GM18507 (cell line): ENCODE measurements at regions not wholly inside any gene's neighbourhood (a gene's known extent, or its start where the extent isn't known, plus 50 kb on each side); places are given as distances from the start of the nearest gene placed in this dataset.

Source experiments
- DNase-seq: peaks from one replicate; pipeline ENCODE4 v3.0.0; 2011; ENCODE audit warnings: low read depth; ENCODE audit not compliant: insufficient read length; ENCODE audit errors: extremely low spot score
- FAIRE-seq: peaks from 2 replicates; lab custom pipeline; 2011; peaks lifted over from hg19 to GRCh38; lab: Jason Lieb, UNC

DNA sequence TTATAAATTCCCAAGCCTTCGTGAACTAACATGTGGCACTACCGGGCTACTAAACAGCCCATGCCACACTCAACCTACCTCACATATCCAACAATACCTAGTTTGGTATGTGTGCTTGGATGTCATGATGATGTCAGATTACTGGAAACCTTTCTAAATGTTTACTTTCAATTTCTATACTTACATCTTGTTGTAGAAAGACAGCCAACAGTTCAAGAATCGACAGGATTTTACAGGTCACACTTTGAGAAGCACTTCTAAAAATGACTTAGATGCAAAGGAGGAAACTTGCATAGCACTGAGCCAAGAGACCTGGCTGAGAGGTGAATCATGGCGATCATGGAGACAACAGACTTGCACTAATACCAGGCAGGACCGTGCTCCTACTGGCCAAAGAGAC, 209.9 kb downstream of the COL4A1 start:
- FAIRE-seq, result no peak
- no peak for DNase-seq

DNA sequence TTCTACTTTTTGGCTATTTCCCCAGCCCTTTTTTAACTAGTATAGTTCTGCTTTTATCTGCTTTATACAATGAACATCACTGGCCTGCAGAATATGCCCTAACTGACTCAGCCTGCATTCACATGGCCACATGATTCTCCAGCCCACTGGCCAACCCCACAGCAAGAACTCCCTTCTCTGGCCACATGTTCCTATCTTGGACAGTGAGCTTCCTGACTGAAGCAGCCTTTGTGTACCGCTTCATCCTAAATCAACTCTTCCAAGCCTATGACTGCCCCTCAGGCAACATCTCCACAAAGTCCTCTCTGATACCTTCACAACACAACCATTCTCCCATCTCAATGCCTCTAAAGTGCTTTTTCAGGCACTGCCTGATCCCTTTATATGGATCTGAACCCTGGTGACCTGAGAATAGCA, 214.1 kb downstream of the COL4A1 start:
- no peak for FAIRE-seq
- DNase-seq, result no peak

DNA sequence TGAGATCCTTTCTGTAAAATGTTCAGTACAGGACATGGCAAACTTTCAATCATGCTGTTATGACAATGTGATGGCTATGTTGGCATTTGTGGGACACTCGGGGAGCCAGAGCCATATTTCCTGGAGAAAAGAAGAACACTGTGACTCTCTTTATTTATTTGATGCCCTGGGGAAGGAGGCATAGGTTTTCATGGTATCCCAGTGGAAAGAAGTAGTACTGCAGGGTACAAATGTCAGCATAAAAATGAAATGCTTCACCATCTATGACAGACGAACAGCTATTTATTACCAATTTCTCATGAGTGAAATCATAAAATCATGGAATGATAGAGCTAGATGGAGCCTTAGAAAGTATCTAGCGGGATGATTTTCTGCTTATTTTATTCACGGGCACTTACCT, 217.1 kb downstream of the COL4A1 start:
- no peak for FAIRE-seq
- no peak for DNase-seq

DNA sequence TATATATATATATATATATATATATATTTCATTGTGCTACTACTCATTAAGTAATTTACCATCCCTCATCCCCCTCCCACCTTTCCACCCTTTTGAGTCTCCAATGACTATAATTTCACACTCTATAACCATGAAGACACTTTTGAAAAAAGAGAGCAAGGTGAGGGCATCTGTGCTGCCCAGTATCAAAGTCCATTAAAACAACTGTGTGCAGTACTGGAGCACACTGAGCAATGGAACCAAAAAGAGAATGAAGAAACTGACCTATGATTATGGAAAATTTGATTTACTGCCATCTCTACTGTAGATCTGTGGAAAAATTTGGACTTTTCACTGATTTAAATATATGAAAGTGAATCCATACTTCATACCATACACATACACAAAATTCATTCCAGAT, 217.9 kb downstream of the COL4A1 start:
- DNase-seq (no peak), FAIRE-seq (no peak)

DNA sequence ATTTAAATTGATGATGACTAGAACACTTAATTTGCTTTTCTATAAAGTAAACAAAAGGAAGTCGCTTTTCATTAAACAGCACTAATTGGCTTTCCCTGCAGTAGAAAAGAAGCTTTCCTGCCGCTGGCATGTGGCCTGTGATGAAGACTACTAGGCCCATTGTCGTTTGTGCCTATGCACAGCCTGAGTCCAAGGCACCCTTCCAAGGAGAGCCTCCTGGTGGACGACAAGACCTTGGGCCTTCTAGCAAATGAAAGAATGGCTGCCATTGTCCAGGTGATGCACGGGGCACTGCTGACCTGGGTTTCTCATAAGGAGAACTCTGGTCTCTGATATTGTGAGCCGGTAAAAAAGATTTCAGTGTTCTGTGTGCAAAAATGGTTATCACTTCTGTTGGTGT, 233.0 kb downstream of the COL4A1 start:
- DNase-seq (no peak), FAIRE-seq (no peak)

DNA sequence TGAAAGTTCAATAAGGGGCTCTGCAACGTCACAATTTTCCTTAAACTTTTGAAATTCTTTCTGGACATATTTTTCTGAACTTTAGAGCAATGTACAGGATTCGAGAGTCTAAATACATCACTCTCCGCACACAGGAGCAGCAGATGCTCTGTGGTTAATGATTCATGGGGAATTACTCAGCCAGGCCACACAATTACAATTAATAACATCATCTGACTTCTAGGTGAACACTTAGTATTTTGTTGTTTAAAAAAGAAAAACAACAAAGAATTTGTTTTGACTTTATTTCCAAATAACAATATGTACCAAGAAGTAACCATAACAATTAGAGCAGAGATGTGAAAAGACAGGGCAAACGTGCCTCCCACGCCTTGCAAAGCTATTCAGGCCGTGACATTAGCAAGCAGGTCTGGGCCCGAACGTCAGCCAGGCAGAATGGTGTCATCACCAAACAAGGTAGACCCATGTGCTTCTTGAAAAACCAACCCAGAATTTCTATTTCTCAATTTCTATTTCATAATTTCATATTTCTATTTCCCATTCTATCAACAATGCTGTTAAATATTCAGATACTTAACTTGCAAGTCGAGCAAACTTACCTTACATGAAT, 236.3 kb downstream of the COL4A1 start:
- DNase-seq (no peak), FAIRE-seq (no peak)

DNA sequence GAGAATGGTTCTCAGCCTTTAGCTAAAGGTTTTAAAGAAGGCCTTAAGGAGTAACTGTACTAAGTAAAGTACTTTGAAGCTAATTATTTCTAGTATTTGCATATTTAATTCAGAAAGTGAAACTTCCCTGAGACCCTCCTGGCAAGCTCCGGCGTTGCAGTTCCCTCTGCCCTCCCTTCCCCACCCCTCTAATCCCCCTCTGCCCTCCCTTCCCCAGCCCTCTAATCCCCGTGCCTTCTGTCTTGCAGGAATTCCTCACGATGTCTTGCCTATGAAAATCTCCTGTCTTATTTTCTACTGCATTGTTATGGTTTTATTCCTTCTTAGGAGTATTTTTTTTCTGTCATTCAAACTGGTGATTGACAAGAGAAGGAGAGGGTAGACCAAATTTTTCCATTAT, 236.9 kb downstream of the COL4A1 start:
- FAIRE-seq (no peak), DNase-seq (no peak)

DNA sequence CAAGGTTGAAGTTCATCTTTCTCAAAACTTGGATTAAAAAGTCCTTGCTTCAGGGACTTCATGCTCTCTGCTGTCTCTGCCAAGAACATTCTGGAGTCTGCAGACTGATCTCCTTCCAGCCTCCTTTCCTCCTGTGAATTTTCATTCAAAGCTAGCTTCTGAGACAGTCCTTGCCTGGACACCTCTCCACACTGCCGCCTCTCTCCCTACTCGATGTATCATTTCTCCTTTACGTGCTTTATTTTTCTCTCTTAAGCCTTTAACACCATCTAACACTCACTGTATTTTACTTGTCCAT, 238.8 kb downstream of the COL4A1 start:
- FAIRE-seq, result no peak
- no peak for DNase-seq

DNA sequence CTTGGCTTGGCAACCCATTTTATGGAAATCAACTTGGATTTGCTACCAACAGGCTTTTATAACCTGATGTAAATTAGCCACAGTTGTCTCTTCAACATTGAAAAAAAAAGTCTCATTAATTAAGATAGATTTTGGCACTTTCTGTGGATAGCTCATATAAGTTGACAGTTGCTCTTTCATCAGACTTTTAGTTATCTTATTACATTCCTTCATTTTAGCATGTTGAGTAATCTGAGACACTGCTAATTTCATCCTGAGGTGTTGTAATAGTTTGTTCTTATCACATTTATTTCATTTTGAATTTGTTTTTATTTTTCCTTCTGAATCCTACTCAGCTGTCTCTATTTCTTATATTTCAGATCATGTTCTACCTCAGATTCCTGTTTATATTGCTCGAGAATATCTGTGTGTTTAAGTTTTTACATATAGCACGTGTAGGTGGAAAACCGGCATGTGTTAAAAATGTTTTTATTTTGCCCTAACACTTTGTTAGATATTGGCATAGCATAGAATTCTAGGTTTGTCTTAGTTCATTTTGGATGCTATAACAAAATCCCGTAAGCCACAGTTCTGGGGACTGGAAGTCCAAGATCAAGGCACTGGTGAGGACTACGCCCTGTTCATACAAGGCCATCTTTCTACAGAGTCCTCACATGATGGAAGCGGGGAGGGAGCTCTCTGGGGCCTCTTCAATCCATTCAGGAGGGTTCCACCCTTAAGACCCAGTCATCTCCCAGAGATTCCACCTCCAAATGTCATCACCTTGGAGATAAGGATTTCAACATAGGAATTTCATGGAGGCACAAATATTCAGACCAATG, 239.4 kb downstream of the COL4A1 start:
- DNase-seq, result no peak
- FAIRE-seq, result no peak

DNA sequence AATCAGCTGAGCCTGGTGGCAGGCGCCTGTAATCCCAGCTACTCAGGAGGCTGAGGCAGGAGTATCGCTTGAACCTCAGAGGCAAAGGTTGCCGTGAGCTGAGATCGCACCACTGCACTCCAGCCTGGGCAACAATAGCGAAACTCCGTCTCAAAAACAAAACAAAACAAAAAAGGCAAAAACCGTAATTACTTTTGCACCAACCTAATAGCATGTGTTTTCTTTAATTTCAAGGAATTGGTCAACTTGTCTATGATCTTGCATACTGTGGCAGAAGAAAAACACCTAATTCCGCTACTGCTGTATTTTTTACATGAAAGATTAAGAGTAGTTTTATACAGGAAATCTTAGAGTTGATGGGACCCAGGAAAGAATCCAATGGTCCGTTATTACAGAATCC, 241.2 kb downstream of the COL4A1 start:
- DNase-seq, result no peak
- FAIRE-seq, result no peak

DNA sequence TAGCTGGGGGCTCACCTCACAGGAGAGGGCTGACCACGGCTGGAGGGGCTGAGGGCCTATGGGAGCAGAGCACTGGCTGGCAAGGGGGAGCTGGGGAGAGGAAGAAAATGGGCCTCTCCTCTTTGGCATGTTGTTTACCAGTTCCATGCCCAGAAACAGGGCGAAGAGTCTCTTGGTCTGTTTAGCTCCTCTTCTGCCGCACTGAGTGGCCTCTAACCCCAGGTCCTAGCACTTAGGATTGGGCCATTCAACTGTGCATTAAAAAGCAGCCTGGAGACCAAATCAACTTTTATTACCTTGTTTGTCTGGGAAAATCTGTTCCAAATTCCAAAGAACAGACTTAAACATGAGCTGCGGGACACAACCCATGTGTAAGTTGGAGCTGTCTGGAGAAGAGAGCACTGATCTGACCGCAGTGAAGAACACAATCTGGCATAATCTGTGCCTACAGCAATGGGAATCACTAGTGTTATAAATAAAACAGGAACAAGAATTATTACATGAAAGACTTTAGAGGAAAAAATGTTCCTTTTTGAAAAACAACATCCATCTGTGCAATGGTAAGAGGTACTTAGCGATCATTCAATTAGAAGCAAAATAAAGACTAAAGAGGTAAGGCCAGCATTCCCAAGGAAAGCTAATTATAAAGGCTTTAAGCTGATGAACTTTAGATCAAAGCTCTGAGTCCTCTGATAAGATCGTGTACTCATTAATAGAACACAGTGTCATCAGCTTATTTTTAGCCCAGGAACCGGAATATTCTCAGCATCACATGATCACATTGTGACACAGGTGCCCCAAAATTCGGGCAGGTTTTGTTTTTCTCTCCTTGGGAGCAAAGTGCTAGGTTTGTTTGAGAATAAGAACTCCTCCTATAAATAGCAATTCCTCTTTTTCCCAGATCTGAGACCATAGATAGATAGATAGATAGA, 243.2 kb downstream of the COL4A1 start:
- FAIRE-seq (no peak), DNase-seq (no peak)

DNA sequence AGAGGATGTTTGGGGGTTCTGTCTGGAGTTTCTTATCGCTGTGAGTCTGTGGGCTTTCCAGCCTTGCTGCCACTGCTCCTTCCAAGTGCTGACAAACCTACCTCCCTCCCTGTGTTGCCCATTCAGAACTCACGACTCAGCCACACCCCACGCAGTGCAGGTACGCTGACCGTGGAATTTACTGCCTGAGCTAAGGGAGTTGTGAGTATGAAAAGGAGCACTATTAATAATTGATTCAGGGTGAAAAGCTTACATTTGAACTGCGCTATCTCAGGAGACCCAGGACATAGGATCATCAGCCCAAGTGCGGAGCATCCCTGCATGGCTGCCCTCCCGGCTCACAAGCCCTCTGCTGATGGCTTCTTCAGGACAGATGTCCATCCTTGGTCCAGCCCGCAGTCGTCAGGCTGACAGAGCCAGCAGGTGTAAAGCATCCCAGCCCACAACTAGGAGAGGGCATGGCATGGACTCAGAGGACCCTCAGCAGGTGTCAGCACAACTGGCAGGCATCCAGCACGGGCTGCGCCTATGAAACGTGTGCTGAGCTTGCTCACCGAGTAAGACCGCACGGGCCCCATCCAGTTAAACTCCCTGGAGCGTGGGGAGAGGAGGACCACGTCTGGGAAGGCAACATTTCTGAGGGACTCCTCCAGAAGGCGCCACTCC, 244.0 kb downstream of the COL4A1 start:
- FAIRE-seq, result no peak
- no peak for DNase-seq

DNA sequence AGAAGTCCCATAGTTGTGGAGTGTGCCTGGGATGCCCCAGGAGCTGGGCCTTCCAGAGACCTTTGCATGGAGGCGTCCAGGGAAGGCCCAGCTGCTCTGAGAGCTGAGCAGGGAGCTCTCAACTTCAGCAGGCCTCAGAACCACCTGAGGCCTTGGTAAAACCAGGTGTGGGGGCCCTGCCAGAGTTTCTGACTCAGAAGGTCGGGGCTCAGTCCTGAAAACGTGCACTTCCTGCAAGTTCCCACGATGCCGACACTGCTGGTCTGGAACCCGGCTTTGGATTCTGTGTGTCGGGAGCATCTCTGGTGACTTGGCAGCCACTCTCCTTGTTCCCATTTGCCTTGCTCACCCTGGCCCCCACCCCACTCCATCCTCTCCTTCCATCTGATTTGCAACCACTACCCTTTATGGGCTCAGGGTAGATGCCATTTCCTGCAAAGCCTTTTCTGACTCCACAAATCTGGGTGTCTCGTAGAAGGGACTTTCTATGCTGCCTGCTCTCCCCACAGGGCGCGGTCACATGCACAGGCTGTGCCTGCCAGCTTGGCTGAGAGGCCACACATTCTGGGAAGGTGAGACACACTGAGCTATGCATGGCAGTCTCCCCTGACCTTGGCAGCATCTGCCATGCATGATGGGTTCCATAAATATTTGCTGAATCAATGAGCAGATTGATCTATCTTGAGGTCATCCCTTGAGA, 244.7 kb downstream of the COL4A1 start:
- FAIRE-seq (no peak), DNase-seq (no peak)

DNA sequence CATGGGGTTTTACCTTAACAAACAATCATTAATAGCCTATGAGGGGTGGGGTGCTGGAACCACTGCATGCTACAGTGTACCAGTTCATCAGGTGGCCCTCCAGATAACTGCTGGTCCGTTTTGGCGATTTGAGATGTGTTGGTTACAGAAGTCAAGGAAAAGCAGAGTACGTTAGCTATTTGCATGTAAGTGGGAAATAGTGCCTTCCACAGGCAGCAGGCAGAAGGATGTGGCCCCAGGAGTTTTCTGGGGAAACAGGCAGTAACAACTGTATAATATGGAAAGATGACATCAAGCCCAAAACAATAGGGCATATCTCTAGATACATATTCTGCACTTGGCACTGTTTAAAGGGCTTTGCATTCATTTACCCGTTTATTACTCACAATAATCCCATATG, 245.7 kb downstream of the COL4A1 start:
- FAIRE-seq, result no peak
- no peak for DNase-seq

DNA sequence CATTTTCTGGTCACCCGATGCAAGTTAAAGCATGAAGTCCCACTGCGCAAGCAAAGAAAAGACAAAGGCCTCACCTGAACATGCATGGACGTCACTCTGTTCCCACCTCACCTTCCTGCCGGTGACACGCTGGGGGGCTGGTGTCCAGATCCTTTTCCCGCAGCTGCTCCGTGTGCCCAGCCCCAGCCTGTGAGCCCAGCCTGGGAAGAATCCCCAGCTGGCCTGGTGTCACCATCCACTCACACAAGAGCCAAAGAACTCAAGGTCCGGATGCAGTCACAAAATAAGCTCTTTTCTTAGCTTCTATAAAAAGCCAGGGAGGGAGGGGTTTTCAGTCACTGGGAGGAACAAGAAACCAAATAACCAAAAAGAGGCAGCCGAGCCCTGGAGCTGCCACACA, 249.9 kb downstream of the COL4A1 start:
- FAIRE-seq (no peak), DNase-seq (no peak)

DNA sequence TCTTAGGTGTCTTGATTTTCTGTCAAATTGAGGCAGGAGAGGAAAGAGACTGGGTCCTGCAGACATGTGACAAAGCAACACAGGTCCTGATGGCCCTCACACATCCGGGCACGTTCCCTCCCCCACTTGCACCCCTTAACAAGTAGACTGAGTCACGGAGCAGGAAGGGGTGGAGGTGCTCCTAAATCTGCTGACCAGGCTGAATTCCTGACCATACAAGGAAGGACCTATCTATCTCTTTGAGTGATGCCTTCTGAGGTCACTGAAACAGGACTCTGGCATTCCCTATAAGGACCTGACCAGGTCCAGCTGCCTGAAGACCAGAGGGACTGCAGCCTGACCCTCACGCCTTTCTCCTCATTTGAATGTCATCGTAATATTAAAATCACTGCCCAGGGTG, 250.3 kb downstream of the COL4A1 start:
- FAIRE-seq, result no peak

DNA sequence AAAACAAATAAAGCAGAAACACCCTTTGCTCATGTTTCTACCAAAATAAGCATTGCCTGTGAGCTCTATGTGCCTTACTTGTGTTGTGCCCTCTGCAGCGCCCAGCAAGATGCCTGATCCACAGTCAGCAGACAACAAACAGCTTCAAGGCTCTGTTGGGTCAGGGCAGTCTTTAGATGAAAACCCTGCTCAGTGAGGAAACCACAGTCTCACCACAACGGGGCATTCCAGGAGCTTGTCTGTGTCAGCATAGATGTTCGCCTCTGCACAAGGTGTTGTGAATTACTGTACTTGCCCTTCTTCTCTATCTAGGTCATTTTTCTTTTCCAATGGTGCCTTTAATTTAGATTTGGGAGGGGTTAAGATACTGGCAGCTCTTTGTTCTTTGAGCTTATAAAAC, 251.9 kb downstream of the COL4A1 start:
- DNase-seq (no peak), FAIRE-seq (no peak)

More for the DNA sequence above, 250.3 kb downstream of the COL4A1 start:
- no peak for DNase-seq

DNA sequence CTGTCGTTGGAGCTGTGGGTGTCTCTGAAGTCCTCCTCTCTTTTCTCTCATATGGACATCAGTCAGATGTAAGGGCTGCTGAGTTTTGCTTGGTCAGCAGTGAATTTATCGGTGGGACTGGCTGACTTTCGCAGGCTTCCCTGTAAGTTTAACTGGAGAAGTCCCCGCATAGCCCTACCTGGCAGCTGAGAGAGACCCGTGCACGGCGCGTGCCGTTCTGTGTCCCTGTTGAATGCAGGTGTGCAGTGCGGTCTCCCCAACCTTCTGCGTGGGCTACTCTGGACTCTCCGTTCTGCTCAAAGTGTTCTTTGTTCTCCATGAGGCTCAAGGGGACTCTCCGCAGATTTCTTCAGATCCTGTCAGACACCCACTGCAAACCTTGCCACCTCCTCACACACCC, 252.9 kb downstream of the COL4A1 start:
- DNase-seq (no peak), FAIRE-seq (no peak)

DNA sequence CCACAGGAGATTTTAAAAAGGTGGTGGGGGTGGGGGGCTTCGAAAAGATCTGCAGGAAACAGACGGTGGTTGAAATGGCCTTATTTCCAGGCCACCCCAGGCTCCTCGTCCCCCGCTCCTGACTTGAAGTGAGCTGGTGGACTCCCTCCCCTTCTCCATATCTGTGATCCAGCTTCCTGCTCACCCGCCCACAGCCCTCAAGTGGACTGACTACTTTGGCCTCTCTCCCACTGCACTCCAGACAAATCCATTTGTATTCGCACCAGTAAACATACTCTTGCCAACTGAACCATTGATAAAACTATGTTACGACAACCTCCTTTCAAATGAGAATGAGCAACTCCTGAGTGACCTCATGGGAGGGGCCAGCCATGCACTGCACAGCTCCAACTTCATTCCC, 259.5 kb downstream of the COL4A1 start:
- DNase-seq, result no peak
- no peak for FAIRE-seq
